ENCODE measurements at regions not wholly inside any gene's neighbourhood (a gene's known extent, or its start where the extent isn't known, plus 50 kb on each side); places are given as distances from the start of the nearest gene placed in this dataset.

DNA sequence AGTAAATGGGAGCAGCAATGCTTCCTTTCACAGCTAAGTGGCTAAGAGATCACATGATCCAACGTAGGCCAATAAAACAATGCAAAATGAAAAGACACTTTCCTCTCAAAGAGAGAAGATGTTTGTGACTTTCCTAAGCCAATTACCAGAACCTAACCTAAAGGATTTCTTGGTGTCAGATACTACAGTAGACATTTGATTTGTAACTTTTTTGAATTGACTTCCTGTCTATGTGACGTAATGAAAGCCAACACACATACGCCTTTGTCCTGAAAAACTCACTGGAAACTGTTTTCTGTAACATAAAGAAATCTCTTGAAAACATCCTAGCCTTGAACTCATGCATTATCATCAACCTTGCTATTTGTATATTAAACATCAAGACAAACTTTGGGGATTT is 417.1 kb downstream of the GPAM start:
- DNase-seq (ENCODE audit: low read depth, low spot score), result no peak
- H3K4me1 ChIP-seq (ENCODE audit: control insufficient read depth, extremely low read depth, insufficient read depth, low read length), result no peaks in the 10 kb centered on the region
- no peaks in the 10 kb centered on the region for H3K27me3 ChIP-seq (ENCODE audit: control insufficient read depth in 2 of 2, insufficient read depth in 2 of 2, low read length in 2 of 2)
- H2AFZ ChIP-seq (ENCODE audit: low read depth, low read length), result no peak overlapping the region
- H3K36me3 ChIP-seq (ENCODE audit: control insufficient read depth in 2 of 2, extremely low read depth in 1 of 2, insufficient read depth in 2 of 2, low read length in 2 of 2), result no peaks in the 10 kb centered on the region
- H3K9ac ChIP-seq (replicated peaks; ENCODE audit: extremely low read depth, insufficient read depth, low read length), result no peak overlapping the region
- H3K9me3 ChIP-seq (replicated peaks; ENCODE audit: control insufficient read depth, insufficient read depth, low read length), result peaks cover 2% of the 10 kb centered on the region
- no peaks in the 10 kb centered on the region for H3K9me1 ChIP-seq (replicated peaks; ENCODE audit: control insufficient read depth, extremely low read depth, insufficient read depth, low read length)
- no peaks in the 10 kb centered on the region for H3K79me2 ChIP-seq (ENCODE audit: control insufficient read depth, insufficient read depth, low read length)
- H3K27ac ChIP-seq (ENCODE audit: insufficient read depth, low read depth, low read length), result no peak overlapping the region
- CTCF ChIA-PET, result no interaction called here
- no peak overlapping the region for H3K4me2 ChIP-seq (ENCODE audit: insufficient read depth, low read length)
- TF ChIP-seq, protein P1, sequence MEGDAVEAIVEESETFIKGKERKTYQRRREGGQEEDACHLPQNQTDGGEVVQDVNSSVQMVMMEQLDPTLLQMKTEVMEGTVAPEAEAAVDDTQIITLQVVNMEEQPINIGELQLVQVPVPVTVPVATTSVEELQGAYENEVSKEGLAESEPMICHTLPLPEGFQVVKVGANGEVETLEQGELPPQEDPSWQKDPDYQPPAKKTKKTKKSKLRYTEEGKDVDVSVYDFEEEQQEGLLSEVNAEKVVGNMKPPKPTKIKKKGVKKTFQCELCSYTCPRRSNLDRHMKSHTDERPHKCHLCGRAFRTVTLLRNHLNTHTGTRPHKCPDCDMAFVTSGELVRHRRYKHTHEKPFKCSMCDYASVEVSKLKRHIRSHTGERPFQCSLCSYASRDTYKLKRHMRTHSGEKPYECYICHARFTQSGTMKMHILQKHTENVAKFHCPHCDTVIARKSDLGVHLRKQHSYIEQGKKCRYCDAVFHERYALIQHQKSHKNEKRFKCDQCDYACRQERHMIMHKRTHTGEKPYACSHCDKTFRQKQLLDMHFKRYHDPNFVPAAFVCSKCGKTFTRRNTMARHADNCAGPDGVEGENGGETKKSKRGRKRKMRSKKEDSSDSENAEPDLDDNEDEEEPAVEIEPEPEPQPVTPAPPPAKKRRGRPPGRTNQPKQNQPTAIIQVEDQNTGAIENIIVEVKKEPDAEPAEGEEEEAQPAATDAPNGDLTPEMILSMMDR (IDR thresholded peaks at IDR 0.05; ENCODE audit: extremely low read depth in 1 of 2, insufficient read depth in 1 of 2, low read depth in 1 of 2, low read length in 2 of 2), result no peak
- dilution Hi-C loops (cut with MboI; ENCODE audit: extremely low pct_ligation_motif_present, low sequenced_read_pairs), result no loop called here
- POLR2A ChIA-PET, result no interaction called here
- intact Hi-C loops (cut with micrococcal nuclease), result no loop called here
- FAIRE-seq, result no peak
- H4K20me1 ChIP-seq (replicated peaks; ENCODE audit: control insufficient read depth, extremely low read depth, insufficient read depth, low read length), result no peaks in the 10 kb centered on the region
- no peak overlapping the region for H3K4me3 ChIP-seq (replicated peaks in 1 of 3; ENCODE audit: insufficient read depth in 1 of 3, low read depth in 1 of 3, low read length in 3 of 3)
- no TSS peak for BruUV-seq (replicated peaks)

DNA sequence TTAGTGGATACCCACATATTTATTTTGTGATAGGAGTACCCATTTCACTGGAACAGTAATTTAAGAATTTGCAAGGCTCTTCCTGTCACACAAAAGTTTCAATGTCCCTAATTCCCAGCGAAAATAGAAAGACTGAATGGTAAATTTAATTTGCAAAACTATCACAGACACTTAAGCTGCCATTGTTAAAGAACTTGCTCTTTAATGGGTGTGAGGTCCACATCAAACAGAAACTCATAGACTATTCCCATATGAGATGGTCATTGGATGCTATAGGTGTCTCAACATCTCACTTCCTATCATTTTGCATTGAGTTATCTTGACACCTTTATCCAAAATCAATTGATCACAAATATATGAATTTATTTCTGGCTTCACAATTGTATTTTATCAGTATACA is 415.9 kb downstream of the GPAM start:
- Histone ChIP-seq H2AFZ (ENCODE audit: low read depth, low read length) (no peak overlapping the region), H3K9me1 (replicated peaks; ENCODE audit: control insufficient read depth, extremely low read depth, insufficient read depth, low read length) (no peaks in the 10 kb centered on the region), H3K36me3 (ENCODE audit: control insufficient read depth in 2 of 2, extremely low read depth in 1 of 2, insufficient read depth in 2 of 2, low read length in 2 of 2) (no peaks in the 10 kb centered on the region), H3K27ac (ENCODE audit: insufficient read depth, low read depth, low read length) (no peak overlapping the region), H3K4me3 (replicated peaks in 1 of 3; ENCODE audit: insufficient read depth in 1 of 3, low read depth in 1 of 3, low read length in 3 of 3) (no peak overlapping the region), H3K27me3 (ENCODE audit: control insufficient read depth in 2 of 2, insufficient read depth in 2 of 2, low read length in 2 of 2) (no peaks in the 10 kb centered on the region), H3K9me3 (replicated peaks; ENCODE audit: control insufficient read depth, insufficient read depth, low read length) (peaks cover 4% of the 10 kb centered on the region), H3K79me2 (ENCODE audit: control insufficient read depth, insufficient read depth, low read length) (no peaks in the 10 kb centered on the region), H3K9ac (replicated peaks; ENCODE audit: extremely low read depth, insufficient read depth, low read length) (no peak overlapping the region), H3K4me2 (ENCODE audit: insufficient read depth, low read length) (no peak overlapping the region), H3K4me1 (ENCODE audit: control insufficient read depth, extremely low read depth, insufficient read depth, low read length) (no peaks in the 10 kb centered on the region), H4K20me1 (replicated peaks; ENCODE audit: control insufficient read depth, extremely low read depth, insufficient read depth, low read length) (no peaks in the 10 kb centered on the region)
- intact Hi-C loops (cut with micrococcal nuclease) (no loop called here), dilution Hi-C loops (cut with MboI; ENCODE audit: extremely low pct_ligation_motif_present, low sequenced_read_pairs) (no loop called here)
- no peak for TF ChIP-seq GATA2 (IDR thresholded peaks at IDR 0.05; ENCODE audit: insufficient read depth, insufficient read length, low read depth, low read length)
- no peak for TF ChIP-seq EZH2 (IDR thresholded peaks at IDR 0.05; ENCODE audit: borderline replicate concordance, low read depth, low read length, severe bottlenecking)
- no peak for TF ChIP-seq POLR2AphosphoS5 (IDR thresholded peaks at IDR 0.05; ENCODE audit: insufficient read depth, low read depth, low read length)
- no peak for TF ChIP-seq POLR2A (IDR thresholded peaks at IDR 0.05; ENCODE audit: low read depth, low read length)
- no peak for TF ChIP-seq MYC (IDR thresholded peaks at IDR 0.05; ENCODE audit: low read depth, low read length)
- TF ChIP-seq FOS (IDR thresholded peaks at IDR 0.05; ENCODE audit: borderline replicate concordance, insufficient read depth, low read length), result no peak
- no peak for TF ChIP-seq JUN (IDR thresholded peaks at IDR 0.05; ENCODE audit: borderline replicate concordance, insufficient read depth, insufficient read length, low read depth)
- TF ChIP-seq, protein P2, sequence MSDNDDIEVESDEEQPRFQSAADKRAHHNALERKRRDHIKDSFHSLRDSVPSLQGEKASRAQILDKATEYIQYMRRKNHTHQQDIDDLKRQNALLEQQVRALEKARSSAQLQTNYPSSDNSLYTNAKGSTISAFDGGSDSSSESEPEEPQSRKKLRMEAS (IDR thresholded peaks at IDR 0.05; ENCODE audit: insufficient read depth, insufficient read length), result no peak
- TF ChIP-seq, protein P1 (IDR thresholded peaks at IDR 0.05; ENCODE audit: extremely low read depth in 1 of 2, insufficient read depth in 1 of 2, low read depth in 1 of 2, low read length in 2 of 2), result no peak
- BruUV-seq (replicated peaks), result no TSS peak
- no peak for DNase-seq (ENCODE audit: low read depth, low spot score)
- ChIA-PET CTCF (no interaction called here), POLR2A (no interaction called here)
- FAIRE-seq, result no peak

Data from endothelial cell of umbilical vein (primary cell).